Caco-2 (cell line): ENCODE measurements at regions not wholly inside any gene's neighbourhood (a gene's known extent, or its start where the extent isn't known, plus 50 kb on each side); places are given as distances from the start of the nearest gene placed in this dataset.

Source experiments
- BruUV-seq: library from RNA; stranded (reverse); fragments of 400-500 nt; replicated peaks from 2 replicates; lab custom pipeline; 2021; lab: Mats Ljungman, UMichigan
- CTCF ChIA-PET: fragments of 300-600 bp; sonication (Branson Sonifier 250); formaldehyde crosslinking; loops from one replicate; lab custom pipeline; 2022; ENCODE audit warnings: antibody characterized with exemption; lab: Charles Lee
- POLR2A ChIA-PET: fragments of 300-600 bp; sonication (Branson Sonifier 250); formaldehyde crosslinking; loops from one replicate; lab custom pipeline; 2022; ENCODE audit warnings: antibody characterized with exemption; lab: Charles Lee
- DNase-seq, 2 experiments: peaks; one replicate each; pipeline versions ENCODE4 v3.0.0 to v3.0.0-alpha.2; 2020 to 2022
- H3K27me3 ChIP-seq: replicated peaks from 2 replicates; pipeline ENCODE4 v1.6.0; 2011; ENCODE audit warnings: low read length; ENCODE audit not compliant: control insufficient read depth, insufficient read depth
- H3K36me3 ChIP-seq: 2 replicates; pipeline ENCODE4 v1.5.1; 2011; ENCODE audit warnings: low read length; ENCODE audit not compliant: control insufficient read depth, insufficient read depth
- H3K4me1 ChIP-seq: fragments of 250-450 bp; sonication (Bioruptor Pico); 2 replicates; pipeline ENCODE4 v1.5.1; 2020; ENCODE audit warnings: mild to moderate bottlenecking
- H3K4me3 ChIP-seq: 2 replicates; pipeline ENCODE4 v1.5.1; 2011; ENCODE audit warnings: low read depth, mild to moderate bottlenecking, control low read depth, low read length
- H3K9me3 ChIP-seq: fragments of 250-450 bp; sonication (Bioruptor Pico); 2 replicates; pipeline ENCODE4 v1.5.1; 2020; ENCODE audit warnings: mild to moderate bottlenecking, moderate library complexity
- H3K27ac Mint-ChIP-seq: one replicate; pipeline ENCODE4 v1.8.0; 2022; ENCODE audit warnings: mixed read lengths; ENCODE audit not compliant: unreplicated experiment
- H3K27me3 Mint-ChIP-seq: one replicate; pipeline ENCODE4 v1.8.0; 2022; ENCODE audit warnings: mixed read lengths; ENCODE audit not compliant: insufficient read depth, unreplicated experiment
- H3K36me3 Mint-ChIP-seq: one replicate; pipeline ENCODE4 v1.8.0; 2022; ENCODE audit warnings: mild to moderate bottlenecking, mixed read lengths; ENCODE audit not compliant: insufficient read depth, unreplicated experiment
- H3K4me1 Mint-ChIP-seq: one replicate; pipeline ENCODE4 v1.8.0; 2022; ENCODE audit warnings: low read depth, mixed read lengths; ENCODE audit not compliant: unreplicated experiment
- H3K4me3 Mint-ChIP-seq: one replicate; pipeline ENCODE4 v1.8.0; 2022; ENCODE audit warnings: mild to moderate bottlenecking, moderate library complexity, mixed read lengths; ENCODE audit not compliant: unreplicated experiment
- H3K9me3 Mint-ChIP-seq: one replicate; pipeline ENCODE4 v1.8.0; 2022; ENCODE audit warnings: mixed read lengths; ENCODE audit not compliant: unreplicated experiment
- intact Hi-C: fragments of 100-400 bp; cut with micrococcal nuclease; formaldehyde crosslinking; loops from one replicate; pipeline ENCODE4 v1.10.0; 2022; ENCODE audit not compliant: unreplicated experiment
- TF ChIP-seq, protein P1 (sequence below), 2 experiments: fragments of 200-600 bp in 1 of 2; IDR thresholded peaks; 1 replicate in 1 of 2; 2 replicates in 1 of 2; pipeline versions ENCODE4 v1.5.1 to v1.8.0; 2011 to 2022; ENCODE audit warnings: antibody characterized with exemption in 1 of 2, control low read depth in 1 of 2, inconsistent platforms in 1 of 2, low read depth in 1 of 2, low read length in 1 of 2, mild to moderate bottlenecking in 1 of 2, moderate library complexity in 1 of 2; ENCODE audit not compliant: insufficient read depth in 1 of 2, severe bottlenecking in 1 of 2, unreplicated experiment in 1 of 2

DNA sequence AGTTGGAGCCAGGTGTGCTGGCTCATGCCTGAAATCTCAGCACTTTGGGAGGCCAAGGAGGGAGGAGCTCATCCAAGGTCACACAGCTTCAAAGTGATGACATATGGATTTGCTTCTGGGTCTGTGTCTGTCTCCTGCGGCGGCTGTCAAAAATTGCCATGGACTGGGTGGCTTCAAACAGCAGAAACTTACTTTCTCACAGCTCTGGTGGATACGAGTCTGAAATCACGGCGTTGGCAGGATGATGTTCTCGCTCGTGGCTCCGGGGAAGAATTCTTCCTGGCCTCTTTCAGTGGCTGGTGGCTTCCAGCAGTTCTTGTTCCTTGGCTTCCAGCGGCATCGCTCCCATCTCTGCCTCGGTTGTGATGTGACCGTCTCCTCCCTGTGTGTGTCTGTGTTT is 314.8 kb upstream of the C1orf174 start:
- peaks cover 9% of the 10 kb centered on the region for H3K27me3 Mint-ChIP-seq
- no peak for DNase-seq
- POLR2A ChIA-PET = no interaction called here
- no peak overlapping the region for H3K4me3 Mint-ChIP-seq
- TF ChIP-seq, protein P1, sequence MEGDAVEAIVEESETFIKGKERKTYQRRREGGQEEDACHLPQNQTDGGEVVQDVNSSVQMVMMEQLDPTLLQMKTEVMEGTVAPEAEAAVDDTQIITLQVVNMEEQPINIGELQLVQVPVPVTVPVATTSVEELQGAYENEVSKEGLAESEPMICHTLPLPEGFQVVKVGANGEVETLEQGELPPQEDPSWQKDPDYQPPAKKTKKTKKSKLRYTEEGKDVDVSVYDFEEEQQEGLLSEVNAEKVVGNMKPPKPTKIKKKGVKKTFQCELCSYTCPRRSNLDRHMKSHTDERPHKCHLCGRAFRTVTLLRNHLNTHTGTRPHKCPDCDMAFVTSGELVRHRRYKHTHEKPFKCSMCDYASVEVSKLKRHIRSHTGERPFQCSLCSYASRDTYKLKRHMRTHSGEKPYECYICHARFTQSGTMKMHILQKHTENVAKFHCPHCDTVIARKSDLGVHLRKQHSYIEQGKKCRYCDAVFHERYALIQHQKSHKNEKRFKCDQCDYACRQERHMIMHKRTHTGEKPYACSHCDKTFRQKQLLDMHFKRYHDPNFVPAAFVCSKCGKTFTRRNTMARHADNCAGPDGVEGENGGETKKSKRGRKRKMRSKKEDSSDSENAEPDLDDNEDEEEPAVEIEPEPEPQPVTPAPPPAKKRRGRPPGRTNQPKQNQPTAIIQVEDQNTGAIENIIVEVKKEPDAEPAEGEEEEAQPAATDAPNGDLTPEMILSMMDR (IDR thresholded peaks at IDR 0.05; ENCODE audit: insufficient read depth in 1 of 2, low read depth in 1 of 2, low read length in 1 of 2, severe bottlenecking in 1 of 2, unreplicated experiment in 1 of 2) = no peak
- Histone ChIP-seq H3K27me3 (no peaks in the 10 kb centered on the region), H3K4me1 (no peaks in the 10 kb centered on the region), H3K36me3 (no peaks in the 10 kb centered on the region), H3K9me3 (no peaks in the 10 kb centered on the region), H3K4me3 (no peak overlapping the region)
- no peaks in the 10 kb centered on the region for H3K9me3 Mint-ChIP-seq
- H3K4me1 Mint-ChIP-seq = no peaks in the 10 kb centered on the region
- intact Hi-C loops = no loop called here
- CTCF ChIA-PET = no interaction called here
- no peak overlapping the region for H3K27ac Mint-ChIP-seq
- no peaks in the 10 kb centered on the region for H3K36me3 Mint-ChIP-seq
- no TSS peak for BruUV-seq

DNA sequence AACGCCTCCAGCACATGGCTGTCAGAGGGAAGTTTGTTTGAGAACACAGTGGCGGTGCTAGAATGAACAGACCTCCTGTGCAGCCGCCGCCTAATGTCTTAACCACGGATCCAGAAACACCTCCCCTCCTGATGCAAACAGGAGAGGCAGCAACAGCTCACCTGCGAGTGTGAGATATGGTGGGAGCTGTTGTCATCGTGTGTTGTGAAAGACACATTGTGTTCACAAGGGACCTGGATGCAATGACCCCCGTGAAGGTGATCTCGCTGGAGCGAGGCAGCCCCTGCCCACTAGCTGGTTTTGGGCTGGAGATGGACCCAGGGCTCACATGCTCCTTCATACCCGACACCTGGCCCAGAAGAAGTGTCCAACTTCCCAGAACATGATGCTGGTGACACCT is 315.3 kb upstream of the C1orf174 start:
- no peaks in the 10 kb centered on the region for H3K36me3 ChIP-seq
- CTCF ChIA-PET = no interaction called here
- H3K36me3 Mint-ChIP-seq = no peaks in the 10 kb centered on the region
- peaks cover 9% of the 10 kb centered on the region for H3K27me3 Mint-ChIP-seq
- no peaks in the 10 kb centered on the region for H3K4me1 Mint-ChIP-seq
- no peaks in the 10 kb centered on the region for H3K9me3 ChIP-seq
- intact Hi-C loops = no loop called here
- no peaks in the 10 kb centered on the region for H3K27me3 ChIP-seq
- no peak overlapping the region for H3K27ac Mint-ChIP-seq
- no peak overlapping the region for H3K4me3 Mint-ChIP-seq
- POLR2A ChIA-PET = no interaction called here
- no peaks in the 10 kb centered on the region for H3K9me3 Mint-ChIP-seq
- DNase-seq = no peak
- TF ChIP-seq, protein P1 (IDR thresholded peaks at IDR 0.05; ENCODE audit: insufficient read depth in 1 of 2, low read depth in 1 of 2, low read length in 1 of 2, severe bottlenecking in 1 of 2, unreplicated experiment in 1 of 2) = no peak
- H3K4me1 ChIP-seq = no peaks in the 10 kb centered on the region
- no peak overlapping the region for H3K4me3 ChIP-seq
- no TSS peak for BruUV-seq

DNA sequence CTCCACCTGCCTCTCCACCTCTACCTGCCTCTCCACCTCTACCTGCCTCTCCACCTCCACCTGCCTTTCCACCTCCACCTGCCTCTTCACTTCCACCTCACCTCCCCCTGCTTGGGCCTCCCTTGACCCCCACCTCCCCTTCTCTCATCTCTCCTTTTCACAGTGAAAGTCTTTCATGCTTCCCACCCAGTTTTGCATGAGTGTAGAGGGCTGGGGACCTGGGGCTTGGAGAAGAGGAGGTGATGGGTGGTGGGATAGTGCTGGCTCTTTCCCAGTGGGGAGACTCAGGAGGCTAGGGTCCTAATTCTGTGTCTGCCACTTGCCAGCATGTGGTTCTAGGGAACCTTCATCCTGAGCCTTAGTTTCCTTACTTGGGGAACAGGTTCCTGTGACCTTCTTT is 316.2 kb upstream of the C1orf174 start:
- CTCF ChIA-PET = no interaction called here
- POLR2A ChIA-PET = no interaction called here
- no peaks in the 10 kb centered on the region for H3K4me1 ChIP-seq
- intact Hi-C loops = no loop called here
- H3K27me3 ChIP-seq = no peaks in the 10 kb centered on the region
- peaks cover 12% of the 10 kb centered on the region for H3K27me3 Mint-ChIP-seq
- H3K4me1 Mint-ChIP-seq = no peaks in the 10 kb centered on the region
- no peak for DNase-seq
- no peaks in the 10 kb centered on the region for H3K9me3 Mint-ChIP-seq
- no peak overlapping the region for H3K4me3 Mint-ChIP-seq
- no peaks in the 10 kb centered on the region for H3K36me3 Mint-ChIP-seq
- no peak overlapping the region for H3K4me3 ChIP-seq
- TF ChIP-seq, protein P1 (IDR thresholded peaks at IDR 0.05; ENCODE audit: insufficient read depth in 1 of 2, low read depth in 1 of 2, low read length in 1 of 2, severe bottlenecking in 1 of 2, unreplicated experiment in 1 of 2) = no peak
- H3K9me3 ChIP-seq = no peaks in the 10 kb centered on the region
- H3K27ac Mint-ChIP-seq = no peak overlapping the region
- no peaks in the 10 kb centered on the region for H3K36me3 ChIP-seq
- BruUV-seq = no TSS peak
